Lung microvascular endothelial cell (primary cell): ENCODE measurements at regions not wholly inside any gene's neighbourhood (a gene's known extent, or its start where the extent isn't known, plus 50 kb on each side); places are given as distances from the start of the nearest gene placed in this dataset.
"Not testable (repeated sequence)": the region's sequence is repeated elsewhere in the genome, so short reads cannot be mapped to it uniquely, and the experiment has no call there.

Source experiments
- DNase-seq, 2 donors: peaks; one replicate each; pipeline versions ENCODE4 v3.0.0 to v3.0.0-alpha.2; 2010; ENCODE audit warnings: low read depth in 2 of 2

- DNase-seq, result peak; percentile 10 to 26
These were observed 212.7 kb downstream of the CENPC start for GRCh38 chr4:67332627-67333026.

GRCh38 chr4:67328393-67328792, 216.9 kb downstream of the CENPC start:
- DNase-seq, result no peak

GRCh38 chr4:67328018-67328278, 217.4 kb downstream of the CENPC start:
- no peak for DNase-seq

GRCh38 chr4:67327245-67328017, 217.9 kb downstream of the CENPC start:
- DNase-seq, result peak; percentile 61 to 70

- DNase-seq, result no peak
These were observed 219.5 kb downstream of the CENPC start for GRCh38 chr4:67325791-67326190.

- no peak for DNase-seq
These were observed 224.7 kb downstream of the CENPC start for GRCh38 chr4:67320645-67321044.

GRCh38 chr4:67319607-67320006, 225.7 kb downstream of the CENPC start:
- not testable (repeated sequence) for DNase-seq

- not testable (repeated sequence) for DNase-seq
These were observed 244.7 kb downstream of the CENPC start for GRCh38 chr4:67300497-67301185.

GRCh38 chr4:67292636-67293035, 252.7 kb downstream of the CENPC start:
- DNase-seq, result no peak

GRCh38 chr4:67292045-67292444, 253.3 kb downstream of the CENPC start:
- no peak for DNase-seq

GRCh38 chr4:67291644-67292043, 253.7 kb downstream of the CENPC start:
- no peak for DNase-seq

- no peak for DNase-seq
These were observed 256.3 kb downstream of the CENPC start for GRCh38 chr4:67288964-67289363.

- no peak for DNase-seq
These were observed 258.6 kb downstream of the CENPC start for GRCh38 chr4:67286724-67287123.

GRCh38 chr4:67282749-67283148, 262.6 kb downstream of the CENPC start:
- DNase-seq, result no peak

GRCh38 chr4:67275179-67275750, 270.0 kb downstream of the CENPC start:
- DNase-seq, result no peak

- not testable (repeated sequence) for DNase-seq
These were observed 270.6 kb downstream of the CENPC start for GRCh38 chr4:67274671-67275070.

- DNase-seq, result no peak
These were observed 271.6 kb downstream of the CENPC start for GRCh38 chr4:67273666-67274065.

GRCh38 chr4:67261971-67262370, 283.3 kb downstream of the CENPC start:
- no peak for DNase-seq

- DNase-seq, result no peak
These were observed 288.8 kb downstream of the CENPC start for GRCh38 chr4:67256388-67257043.

GRCh38 chr4:67250131-67250896, 295.0 kb downstream of the CENPC start:
- no peak for DNase-seq

GRCh38 chr4:67236788-67237187, 308.5 kb downstream of the CENPC start:
- no peak for DNase-seq

- DNase-seq, result no peak
These were observed 309.0 kb downstream of the CENPC start for GRCh38 chr4:67236318-67236717.
